ENCODE measurements at regions not wholly inside any gene's neighbourhood (a gene's known extent, or its start where the extent isn't known, plus 50 kb on each side); places are given as distances from the start of the nearest gene placed in this dataset.

GRCh38 chrX:22376369-22376768, 103.7 kb downstream of the CBLL2 start:
- no peak for TF ChIP-seq CTCF (IDR thresholded peaks at IDR 0.05)
- no peak for TF ChIP-seq NR1H2 (CRISPR knock-in tag; IDR thresholded peaks at IDR 0.05)
- TF ChIP-seq ZNF423 (CRISPR knock-in tag; IDR thresholded peaks at IDR 0.05): no peak

All from WTC11 (cell line).